GM19193 (cell line): ENCODE measurements at regions not wholly inside any gene's neighbourhood (a gene's known extent, or its start where the extent isn't known, plus 50 kb on each side); places are given as distances from the start of the nearest gene placed in this dataset.

Experiments
- POLR2A ChIP-seq: IDR thresholded peaks from 4 replicates; pipeline ENCODE4 v1.6.1; 2011; ENCODE audit not compliant: insufficient read depth, insufficient read length; ENCODE audit errors: extremely low read depth

GRCh38 chr1:39141925-39142324, 62.6 kb upstream of the MACF1 start:
- TF ChIP-seq POLR2A, result no peak

- no peak for TF ChIP-seq POLR2A
Observed at GRCh38 chr1:39142401-39143060, 62.0 kb upstream of the MACF1 start.

- no peak for TF ChIP-seq POLR2A
Observed at GRCh38 chr1:39144924-39145323, 59.6 kb upstream of the MACF1 start.

GRCh38 chr1:39145331-39145965, 59.0 kb upstream of the MACF1 start:
- TF ChIP-seq POLR2A, result no peak

GRCh38 chr1:39146681-39147080, 57.8 kb upstream of the MACF1 start:
- TF ChIP-seq POLR2A, result no peak

GRCh38 chr1:39147099-39148025, 57.1 kb upstream of the MACF1 start:
- no peak for TF ChIP-seq POLR2A

- TF ChIP-seq POLR2A, result no peak
Observed at GRCh38 chr1:39148942-39149341, 55.6 kb upstream of the MACF1 start.

GRCh38 chr1:39149509-39149908, 55.0 kb upstream of the MACF1 start:
- no peak for TF ChIP-seq POLR2A

GRCh38 chr1:39150779-39151178, 53.7 kb upstream of the MACF1 start:
- no peak for TF ChIP-seq POLR2A

GRCh38 chr1:39151267-39151666, 53.2 kb upstream of the MACF1 start:
- no peak for TF ChIP-seq POLR2A

- TF ChIP-seq POLR2A, result no peak
Observed at GRCh38 chr1:39152923-39153322, 51.6 kb upstream of the MACF1 start.

GRCh38 chr1:39153684-39154083, 50.8 kb upstream of the MACF1 start:
- TF ChIP-seq POLR2A, result no peak

- no peak for TF ChIP-seq POLR2A
Observed at GRCh38 chr1:39154553-39155421, 49.7 kb upstream of the MACF1 start.
